ENCODE measurements at regions not wholly inside any gene's neighbourhood (a gene's known extent, or its start where the extent isn't known, plus 50 kb on each side); places are given as distances from the start of the nearest gene placed in this dataset.
"Not testable (repeated sequence)": the region's sequence is repeated elsewhere in the genome, so short reads cannot be mapped to it uniquely, and the experiment has no call there.

DNA sequence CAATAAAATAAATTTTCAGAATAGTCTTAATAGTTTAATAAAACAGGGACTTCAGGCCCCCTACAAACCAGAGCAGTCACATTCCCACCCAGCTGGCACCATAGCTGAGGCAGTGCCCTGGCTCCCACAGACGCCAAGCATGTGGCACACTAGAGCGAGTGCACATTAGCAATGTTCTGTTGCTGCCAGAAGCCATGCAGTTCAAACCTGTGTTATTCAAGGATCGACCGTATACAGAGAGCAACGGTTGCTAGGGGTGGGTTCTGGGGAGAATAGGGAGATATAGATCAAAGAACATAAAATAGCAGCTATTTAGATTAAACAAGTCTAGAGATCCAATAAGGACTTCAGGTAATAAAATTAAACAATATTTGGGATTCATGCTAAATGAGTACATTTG lies 419.3 kb upstream of the KLHL1 start:
- no peak for TF ChIP-seq POLR2A (IDR thresholded peaks at IDR 0.05; ENCODE audit: low read depth, low read length)
- DNase-seq (ENCODE audit: insufficient read length, low spot score) (no peak), FAIRE-seq (no peak)

DNA sequence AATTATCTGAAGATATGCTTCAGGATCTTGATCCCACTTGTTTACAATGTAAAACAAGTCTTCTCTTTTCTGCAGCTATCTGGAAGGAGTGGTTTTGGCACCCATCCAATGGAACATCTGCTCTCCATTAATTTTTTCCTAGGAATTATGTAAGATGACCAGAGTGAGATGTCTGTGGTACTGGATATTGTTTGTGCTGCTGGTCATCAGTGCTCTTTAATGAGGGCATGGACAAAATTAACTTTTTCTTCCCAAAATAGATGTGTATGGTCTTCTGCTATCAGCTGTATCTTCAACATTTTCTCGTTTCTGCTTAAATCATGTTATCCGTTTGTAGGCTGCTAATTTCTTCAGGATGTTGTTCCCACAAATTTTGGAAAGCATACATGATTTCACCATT lies 415.4 kb upstream of the KLHL1 start:
- TF ChIP-seq POLR2A (IDR thresholded peaks at IDR 0.05; ENCODE audit: low read depth, low read length), result no peak
- FAIRE-seq (no peak), DNase-seq (ENCODE audit: insufficient read length, low spot score) (no peak)

DNA sequence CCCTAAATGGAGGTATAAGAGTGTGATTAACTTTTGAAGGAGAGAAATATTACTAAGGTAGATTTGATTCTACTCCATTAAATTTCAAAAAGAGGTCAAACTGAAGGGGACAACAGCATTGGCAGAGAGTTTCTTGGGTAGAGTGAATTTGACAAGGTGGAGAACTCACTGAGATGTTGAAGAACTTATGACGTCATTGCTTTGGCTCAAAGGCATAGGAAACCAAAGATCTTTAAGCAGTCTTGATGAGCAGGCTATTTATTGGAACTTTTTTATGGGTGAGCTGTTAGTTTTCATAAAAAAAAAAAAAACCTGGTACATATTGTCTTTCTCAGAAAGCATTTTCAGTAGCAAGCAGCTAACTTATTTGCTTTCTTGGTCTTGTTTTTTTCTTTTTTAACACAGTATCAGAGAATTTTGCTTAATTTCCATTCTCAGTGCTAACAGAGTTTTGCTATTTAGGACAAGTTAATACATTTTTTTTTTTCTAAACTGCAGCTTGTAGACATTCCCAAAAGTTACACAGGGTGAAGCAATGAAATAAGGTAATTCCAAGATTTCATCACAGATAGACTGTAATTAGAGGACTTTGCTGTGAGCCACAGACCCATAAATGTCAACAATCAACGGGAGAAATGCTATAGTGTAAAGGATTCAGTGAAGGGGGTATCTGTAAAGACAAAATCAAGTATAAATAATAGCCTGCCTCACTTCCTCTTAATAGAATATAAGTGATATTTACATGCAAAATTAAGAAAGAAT lies 412.2 kb upstream of the KLHL1 start:
- no peak for TF ChIP-seq POLR2A (IDR thresholded peaks at IDR 0.05; ENCODE audit: low read depth, low read length)
- no peak for DNase-seq (ENCODE audit: insufficient read length, low spot score)
- FAIRE-seq, result no peak

DNA sequence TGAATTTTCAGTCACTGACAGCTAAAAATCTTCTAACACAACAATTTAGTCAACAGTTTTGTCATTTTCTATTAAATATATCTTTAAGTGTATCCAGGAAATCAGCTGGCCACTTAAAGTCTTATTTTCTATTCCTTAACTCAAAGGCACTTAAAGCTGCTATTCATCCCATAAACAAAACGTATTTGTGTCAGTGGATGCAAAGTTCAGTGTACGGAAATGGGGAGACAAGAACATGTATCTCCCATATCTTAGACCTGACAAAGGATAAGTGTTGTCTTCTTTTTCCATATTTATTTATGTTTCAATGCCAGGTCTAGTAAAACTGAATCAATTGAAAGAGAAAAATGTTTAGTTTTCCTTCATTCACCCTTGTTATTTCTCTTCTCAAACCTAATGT lies 409.8 kb upstream of the KLHL1 start:
- FAIRE-seq, result no peak

DNA sequence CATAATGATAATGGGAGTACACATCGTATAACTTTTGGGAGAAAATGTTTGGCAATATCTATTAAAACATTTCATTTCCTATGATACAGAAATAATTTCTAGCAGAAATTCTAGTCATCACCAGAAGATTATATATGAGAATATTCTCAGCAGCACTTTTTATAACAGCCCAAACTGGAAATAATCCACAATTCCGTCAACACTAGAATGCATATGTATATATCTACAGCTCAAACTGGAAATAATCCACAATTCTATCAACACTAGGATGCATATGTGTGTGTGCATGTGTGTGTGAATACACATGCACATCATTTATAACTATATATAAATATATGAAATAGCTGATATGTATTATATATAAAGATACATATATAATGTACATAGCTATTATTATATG lies 408.0 kb upstream of the KLHL1 start:
- DNase-seq (ENCODE audit: insufficient read length, low spot score) (no peak), FAIRE-seq (no peak)
- no peak for TF ChIP-seq POLR2A (IDR thresholded peaks at IDR 0.05; ENCODE audit: low read depth, low read length)

More for the DNA sequence above, 409.8 kb upstream of the KLHL1 start:
- no peak for TF ChIP-seq POLR2A (IDR thresholded peaks at IDR 0.05; ENCODE audit: low read depth, low read length)
- no peak for DNase-seq (ENCODE audit: insufficient read length, low spot score)

DNA sequence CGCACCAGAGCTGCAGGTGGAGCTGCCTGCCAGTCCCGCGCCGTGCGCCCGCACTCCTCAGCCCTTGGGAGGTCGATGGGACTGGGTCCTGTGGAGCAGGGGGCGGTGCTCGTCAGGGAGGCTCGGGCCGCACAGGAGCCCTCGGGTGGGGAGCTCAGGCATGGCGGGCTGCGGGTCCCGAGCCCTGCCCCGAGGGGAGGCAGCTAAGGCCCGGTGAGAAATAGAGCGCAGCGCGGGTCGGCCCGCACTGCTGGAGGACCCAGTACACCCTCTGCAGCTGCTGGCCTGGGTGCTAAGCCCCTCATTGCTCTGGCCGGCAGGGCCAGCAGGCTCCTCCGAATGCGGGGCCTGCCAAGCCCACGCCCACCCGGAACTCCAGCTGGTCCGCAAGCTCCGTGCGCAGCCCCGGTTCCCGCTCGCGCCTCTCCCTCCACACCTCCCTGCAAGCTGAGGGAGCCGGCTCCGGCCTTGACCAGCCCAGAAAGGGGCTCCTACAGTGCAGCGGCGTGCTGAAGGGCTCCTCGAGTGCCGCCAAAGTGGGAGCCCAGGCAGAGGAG lies 403.7 kb upstream of the KLHL1 start:
- not testable (repeated sequence) for FAIRE-seq; DNase-seq (ENCODE audit: insufficient read length, low spot score)

DNA sequence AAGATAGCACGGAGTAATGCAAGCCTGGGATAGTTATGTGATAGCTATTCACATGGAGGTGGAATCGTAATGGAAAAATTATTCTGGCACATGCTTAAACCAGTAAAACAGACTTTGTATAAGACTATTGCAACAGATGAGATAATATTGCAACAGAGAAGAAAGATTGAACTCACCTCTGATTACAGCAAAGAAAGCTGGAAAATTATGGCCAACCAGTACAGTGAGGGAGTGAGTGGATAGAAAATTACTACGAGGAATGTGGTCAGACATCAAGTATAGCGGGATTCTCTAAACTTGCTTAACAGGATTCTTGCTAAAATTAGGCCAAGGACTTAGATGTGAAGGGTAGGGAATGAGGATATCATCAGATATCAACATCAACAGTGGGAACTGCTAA lies 397.6 kb upstream of the KLHL1 start:
- DNase-seq (ENCODE audit: insufficient read length, low spot score) (no peak), FAIRE-seq (no peak)
- TF ChIP-seq POLR2A (IDR thresholded peaks at IDR 0.05; ENCODE audit: low read depth, low read length), result no peak

DNA sequence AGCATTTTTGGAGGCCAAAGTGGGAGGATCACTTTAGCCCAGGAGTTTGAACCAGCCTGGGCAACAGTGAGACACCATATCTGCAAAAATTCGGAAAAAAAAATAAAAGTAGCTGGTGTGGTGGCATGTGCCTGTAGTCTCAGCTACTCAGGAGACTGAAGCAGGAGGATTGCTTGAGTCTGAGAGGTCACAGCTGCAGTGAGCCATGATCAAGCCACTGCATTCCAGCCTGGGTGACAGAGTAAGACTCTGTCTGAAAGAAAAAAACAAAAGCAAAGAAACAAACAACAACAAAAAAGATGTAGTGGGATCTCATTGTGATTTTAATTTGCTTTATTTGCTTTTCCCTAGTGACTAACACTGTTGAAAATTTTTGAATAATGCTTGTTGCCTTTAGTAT lies 394.7 kb upstream of the KLHL1 start:
- no peak for TF ChIP-seq POLR2A (IDR thresholded peaks at IDR 0.05; ENCODE audit: low read depth, low read length)
- DNase-seq (ENCODE audit: insufficient read length, low spot score), result no peak
- FAIRE-seq, result no peak

DNA sequence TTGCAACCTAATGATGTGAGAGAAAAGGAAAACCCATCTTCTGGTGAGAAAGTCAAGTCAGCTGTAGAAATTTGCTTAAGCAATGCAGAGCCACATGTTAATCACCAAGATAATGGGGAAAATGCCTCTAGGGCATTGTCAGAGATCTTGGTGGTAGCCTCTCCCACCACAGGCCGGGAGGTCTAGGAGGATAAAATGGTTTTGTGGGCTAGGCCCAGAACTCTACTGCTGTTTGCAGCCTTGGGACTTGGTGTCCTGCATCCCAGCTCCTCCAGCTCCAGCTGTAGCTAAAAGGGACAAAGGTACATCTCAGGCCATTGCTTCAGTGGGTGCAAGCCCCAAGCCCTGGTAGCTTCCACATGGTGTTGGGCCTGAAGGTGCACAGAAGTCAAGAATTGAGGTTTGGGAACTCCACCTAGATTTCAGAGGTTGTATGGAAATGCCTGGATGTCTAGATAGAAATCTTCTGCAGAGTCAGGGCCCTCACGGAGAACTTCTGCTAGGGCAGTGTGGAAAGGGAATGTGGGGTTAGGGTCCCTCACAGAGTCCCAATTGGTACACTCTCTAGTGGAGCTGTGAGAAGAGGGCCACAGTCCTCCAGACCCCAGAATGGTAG lies 382.2 kb upstream of the KLHL1 start:
- no peak for FAIRE-seq

DNA sequence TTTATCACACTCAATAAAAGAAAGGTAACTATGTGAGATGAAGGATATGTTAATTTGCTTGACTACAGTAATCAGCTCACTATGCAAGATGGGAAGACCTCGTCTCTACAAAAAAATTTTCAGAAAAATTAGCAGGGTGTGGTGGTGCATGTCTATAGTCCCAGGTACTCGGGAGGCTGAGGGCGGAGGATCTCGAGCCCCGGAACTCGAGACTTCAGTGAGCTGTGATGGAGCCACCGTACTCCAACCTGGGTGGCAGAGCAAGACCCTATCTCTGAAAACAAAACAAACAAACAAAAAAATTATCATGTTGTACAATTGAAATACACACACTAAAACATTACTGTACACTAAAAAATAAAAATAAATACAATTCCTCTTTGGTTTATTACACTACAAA lies 376.7 kb upstream of the KLHL1 start:
- no peak for DNase-seq (ENCODE audit: insufficient read length, low spot score)
- TF ChIP-seq POLR2A (IDR thresholded peaks at IDR 0.05; ENCODE audit: low read depth, low read length), result no peak
- no peak for FAIRE-seq

More for the DNA sequence above, 382.2 kb upstream of the KLHL1 start:
- TF ChIP-seq POLR2A (IDR thresholded peaks at IDR 0.05; ENCODE audit: low read depth, low read length), result no peak
- DNase-seq (ENCODE audit: insufficient read length, low spot score), result no peak

DNA sequence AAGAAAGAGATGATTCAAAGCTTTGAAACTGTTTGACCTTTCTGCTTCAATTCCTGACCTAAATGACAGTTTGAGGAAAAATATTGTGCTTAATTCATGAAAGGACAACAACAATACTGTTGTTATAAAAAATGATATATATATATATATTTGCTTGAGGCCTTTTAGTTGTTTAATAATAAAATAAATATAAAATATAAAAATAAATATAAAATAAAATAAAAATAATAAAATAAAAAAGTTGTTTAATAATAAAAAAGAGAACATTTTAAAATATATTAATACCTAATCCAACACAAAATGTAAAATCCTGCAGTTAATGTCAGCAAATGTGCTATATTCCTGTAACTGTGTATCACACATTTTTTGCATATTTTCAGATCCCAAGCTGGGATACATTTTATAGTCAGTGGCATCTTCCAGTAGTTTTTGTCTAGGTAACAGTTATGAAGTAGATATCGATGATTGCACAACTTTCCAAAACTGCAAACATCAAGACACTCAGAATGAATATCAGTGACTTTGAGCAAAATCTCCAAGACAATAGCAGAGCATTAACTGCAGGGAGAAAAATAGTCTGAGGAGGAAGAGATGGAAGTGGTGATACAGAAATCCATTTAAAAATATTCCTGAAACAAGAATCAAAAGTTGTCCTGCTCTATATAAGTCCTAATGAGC lies 375.5 kb upstream of the KLHL1 start:
- FAIRE-seq, result no peak
- DNase-seq (ENCODE audit: insufficient read length, low spot score), result no peak
- TF ChIP-seq POLR2A (IDR thresholded peaks at IDR 0.05; ENCODE audit: low read depth, low read length), result no peak

DNA sequence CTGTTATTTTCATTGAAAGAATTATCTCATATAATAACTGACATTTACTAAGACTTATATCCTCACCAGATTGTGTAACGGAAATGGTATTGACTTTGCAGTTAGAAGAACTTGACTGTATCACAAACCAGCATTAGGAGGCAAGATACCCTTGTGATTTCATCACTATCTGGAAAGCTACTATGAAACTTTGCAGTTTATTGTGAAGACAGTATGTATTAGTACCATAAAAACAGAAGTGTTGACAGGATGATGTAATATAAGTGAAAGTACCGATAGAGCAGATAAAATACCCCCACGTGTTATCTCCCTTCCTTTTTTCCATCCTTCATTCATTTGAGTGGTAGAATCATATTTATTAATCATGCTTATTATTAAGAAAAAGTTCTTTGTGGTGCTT lies 365.7 kb upstream of the KLHL1 start:
- TF ChIP-seq POLR2A (IDR thresholded peaks at IDR 0.05; ENCODE audit: low read depth, low read length), result no peak
- no peak for DNase-seq (ENCODE audit: insufficient read length, low spot score)
- FAIRE-seq, result no peak

DNA sequence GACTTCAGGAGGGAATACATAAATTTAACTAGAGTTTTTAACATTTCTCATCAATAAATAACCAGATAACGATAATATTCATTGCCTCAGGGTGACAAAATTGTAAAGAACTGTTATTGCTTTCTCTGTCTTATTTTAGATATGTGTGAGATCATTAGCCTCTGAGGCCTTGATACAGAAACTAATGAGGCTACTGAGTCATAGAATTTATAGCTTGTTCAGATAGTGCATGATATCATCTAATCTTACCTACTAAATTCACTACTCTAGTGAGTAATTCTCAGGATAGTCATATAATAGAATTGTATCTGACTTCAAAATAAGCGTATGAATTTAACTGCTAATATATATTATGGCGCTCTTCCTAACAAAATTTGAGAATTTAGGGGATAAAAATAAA lies 360.8 kb upstream of the KLHL1 start:
- DNase-seq (ENCODE audit: insufficient read length, low spot score) (no peak), FAIRE-seq (no peak)
- TF ChIP-seq POLR2A (IDR thresholded peaks at IDR 0.05; ENCODE audit: low read depth, low read length), result no peak

DNA sequence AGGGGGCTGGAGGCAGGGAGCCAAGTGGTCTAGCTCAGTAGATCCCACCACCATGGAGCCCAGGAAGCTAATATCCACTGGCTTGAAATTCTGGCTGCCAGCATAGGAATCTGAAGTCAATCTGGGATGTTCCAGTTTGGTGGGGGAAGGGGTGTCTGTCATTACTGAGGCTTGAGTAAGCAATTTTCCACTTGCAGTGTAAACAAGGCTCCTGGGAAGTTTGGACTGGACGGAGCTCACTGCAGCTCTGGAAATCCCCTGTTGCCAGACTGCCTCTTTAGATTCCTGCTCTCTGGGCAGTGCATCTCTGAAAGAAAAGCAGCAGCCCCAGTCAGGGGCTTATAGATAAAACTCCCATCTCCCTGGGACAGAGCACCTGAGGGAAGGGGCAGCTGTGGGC lies 349.2 kb upstream of the KLHL1 start:
- FAIRE-seq (no peak), DNase-seq (ENCODE audit: insufficient read length, low spot score) (no peak)
- TF ChIP-seq POLR2A (IDR thresholded peaks at IDR 0.05; ENCODE audit: low read depth, low read length), result no peak
